ENCODE measurements at regions not wholly inside any gene's neighbourhood (a gene's known extent, or its start where the extent isn't known, plus 50 kb on each side); places are given as distances from the start of the nearest gene placed in this dataset.

DNA sequence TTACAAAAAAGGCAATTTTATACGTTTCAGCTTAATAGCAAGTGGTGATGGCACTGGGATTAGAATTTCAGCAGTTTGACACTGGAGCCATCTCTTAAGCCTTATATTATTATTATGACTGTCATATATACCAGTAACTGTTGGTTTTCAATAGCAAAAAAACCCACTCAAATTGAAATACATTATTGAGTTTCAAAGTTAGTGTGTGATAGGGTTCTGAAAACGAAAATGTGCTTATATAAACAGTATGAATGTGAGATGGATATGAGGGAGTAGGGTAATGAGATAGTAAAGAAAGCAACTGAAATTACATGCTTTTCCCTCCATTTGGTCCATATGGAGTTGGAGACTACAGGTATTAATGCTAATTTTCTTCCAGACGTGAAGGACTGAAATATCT lies 68.6 kb upstream of the ACTBL2 start:
- DNase-seq (ENCODE audit: low read depth in 2 of 3, low spot score in 2 of 3) = no peak

DNA sequence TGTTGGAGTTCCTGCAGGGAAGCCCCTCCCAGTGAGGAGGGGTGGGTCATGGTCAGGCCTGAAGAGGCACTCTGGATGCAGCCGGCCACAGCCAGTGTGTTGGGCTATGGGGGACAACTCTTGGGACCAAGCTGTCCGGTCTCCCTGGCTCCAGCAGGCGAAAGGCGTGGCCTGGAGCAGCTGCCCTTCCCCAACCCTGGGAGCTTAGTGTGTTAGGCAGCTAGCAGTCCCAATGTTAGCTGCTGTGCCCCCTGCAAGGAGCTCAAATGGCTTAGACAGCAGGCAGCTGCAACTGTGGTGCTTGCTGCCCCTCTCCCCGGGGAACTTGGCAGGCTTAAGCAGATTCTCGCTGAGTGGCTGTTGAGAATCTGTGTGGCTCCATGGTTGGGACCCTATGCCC lies 67.5 kb upstream of the ACTBL2 start:
- DNase-seq (ENCODE audit: low read depth in 2 of 3, low spot score in 2 of 3) = no peak

DNA sequence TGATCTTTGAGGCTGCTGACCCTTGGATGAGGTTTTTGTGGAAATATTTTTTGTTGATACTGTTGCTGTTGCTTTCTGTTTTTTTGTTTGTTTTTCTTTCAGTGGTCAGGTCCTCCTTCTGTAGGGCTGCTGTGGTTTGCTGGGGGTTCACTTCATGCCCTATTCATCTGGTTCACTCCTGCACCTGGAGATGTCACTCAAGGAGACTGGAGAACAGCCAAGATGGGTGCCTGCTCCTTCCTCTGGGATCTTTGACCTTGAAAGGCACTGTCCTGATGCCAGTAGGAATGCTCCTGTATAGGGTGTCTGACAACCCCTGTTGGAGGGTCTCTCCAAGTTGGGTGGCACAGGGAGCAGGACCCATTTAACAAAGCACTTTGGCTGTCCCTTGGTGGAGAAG lies 67.0 kb upstream of the ACTBL2 start:
- no peak for DNase-seq (ENCODE audit: low read depth in 2 of 3, low spot score in 2 of 3)

DNA sequence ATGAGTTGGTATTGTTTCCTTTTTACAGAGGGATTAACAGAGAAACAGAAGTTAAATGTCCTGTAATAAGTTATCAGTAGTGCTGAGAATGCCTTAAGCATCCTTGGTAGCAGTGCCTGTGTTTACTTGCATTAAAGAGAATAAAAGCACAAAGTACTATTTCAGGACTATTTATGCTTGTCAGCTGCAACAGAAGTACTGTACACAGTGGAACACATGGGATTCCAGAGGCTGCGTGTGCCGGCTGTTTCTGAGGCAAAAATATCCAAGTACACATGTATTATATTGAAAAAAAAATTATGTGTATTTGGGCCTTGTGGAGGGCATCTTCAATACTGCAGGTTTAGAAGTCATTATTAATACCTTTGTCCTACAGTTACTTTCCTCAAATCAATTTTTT lies 58.2 kb upstream of the ACTBL2 start:
- no peak for DNase-seq (ENCODE audit: low read depth in 2 of 3, low spot score in 2 of 3)

DNA sequence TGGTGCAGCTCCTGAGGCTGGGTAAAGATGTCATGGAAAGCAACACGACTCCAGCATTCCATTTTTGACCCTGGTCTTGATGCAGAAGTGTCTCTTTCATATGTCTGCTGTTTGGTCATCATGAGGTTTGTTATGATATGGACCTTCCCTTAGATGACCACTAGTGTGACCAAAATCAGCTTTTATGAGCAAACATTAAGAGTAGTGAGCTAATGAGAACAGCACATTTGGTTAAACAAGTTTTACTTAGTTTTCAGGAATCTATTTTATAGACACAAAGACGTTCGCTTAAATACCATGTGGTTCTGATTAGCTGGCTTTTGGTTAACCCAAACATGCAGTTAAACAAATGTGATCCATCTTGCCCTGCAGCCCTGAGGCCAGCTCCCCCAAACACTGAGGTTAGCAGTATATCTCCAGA lies 56.7 kb upstream of the ACTBL2 start:
- no peak for DNase-seq (ENCODE audit: low read depth in 2 of 3, low spot score in 2 of 3)

DNA sequence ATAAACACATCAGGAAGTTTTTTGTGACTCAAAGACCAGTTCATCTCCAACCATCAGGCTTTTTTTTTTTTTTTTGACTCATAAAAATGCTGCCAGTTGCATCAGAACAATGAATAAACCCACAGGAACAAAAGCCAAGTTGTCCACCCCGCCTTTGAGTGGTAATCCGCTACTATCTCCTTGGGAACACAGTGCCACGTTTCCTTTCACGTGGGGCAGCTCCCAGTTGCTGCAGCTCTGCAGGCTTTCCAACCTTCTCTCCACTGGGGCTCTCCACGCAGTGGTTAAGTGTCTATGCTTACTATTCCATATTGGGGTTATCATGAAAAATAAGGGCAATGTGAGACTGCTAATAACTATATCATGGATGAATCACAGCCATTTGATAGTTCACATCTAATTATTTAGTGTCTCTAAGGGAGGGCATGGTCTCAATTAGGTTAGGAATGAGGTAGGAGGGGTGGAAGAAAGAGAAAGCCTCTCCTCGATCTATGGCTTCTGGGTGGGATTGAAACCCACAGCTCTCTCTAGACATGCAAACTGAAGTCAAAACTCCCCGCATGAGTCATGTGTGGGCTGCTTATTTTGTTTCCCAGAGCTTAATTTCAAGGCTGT lies 55.8 kb upstream of the ACTBL2 start:
- DNase-seq (ENCODE audit: low read depth in 2 of 3, low spot score in 2 of 3) = no peak

DNA sequence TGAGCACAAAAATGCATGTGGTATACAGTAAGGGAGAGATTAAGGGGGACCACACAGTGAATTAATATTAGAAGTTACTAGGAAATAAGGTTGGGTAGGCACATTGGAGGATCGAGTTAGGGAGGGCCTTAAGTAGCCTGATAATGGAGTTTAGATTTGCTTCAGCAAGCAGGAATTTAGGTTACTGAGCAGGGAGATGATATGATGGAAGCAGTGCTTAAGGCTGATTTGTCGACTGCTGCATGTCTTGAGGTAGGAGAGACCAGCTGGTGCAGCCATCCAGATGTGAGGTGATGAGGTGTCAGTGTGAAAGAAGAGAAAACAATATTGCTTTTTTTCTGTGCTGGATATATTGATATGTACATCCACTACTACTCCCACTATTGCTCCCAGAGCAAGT lies 55.2 kb upstream of the ACTBL2 start:
- no peak for DNase-seq (ENCODE audit: low read depth in 2 of 3, low spot score in 2 of 3)

DNA sequence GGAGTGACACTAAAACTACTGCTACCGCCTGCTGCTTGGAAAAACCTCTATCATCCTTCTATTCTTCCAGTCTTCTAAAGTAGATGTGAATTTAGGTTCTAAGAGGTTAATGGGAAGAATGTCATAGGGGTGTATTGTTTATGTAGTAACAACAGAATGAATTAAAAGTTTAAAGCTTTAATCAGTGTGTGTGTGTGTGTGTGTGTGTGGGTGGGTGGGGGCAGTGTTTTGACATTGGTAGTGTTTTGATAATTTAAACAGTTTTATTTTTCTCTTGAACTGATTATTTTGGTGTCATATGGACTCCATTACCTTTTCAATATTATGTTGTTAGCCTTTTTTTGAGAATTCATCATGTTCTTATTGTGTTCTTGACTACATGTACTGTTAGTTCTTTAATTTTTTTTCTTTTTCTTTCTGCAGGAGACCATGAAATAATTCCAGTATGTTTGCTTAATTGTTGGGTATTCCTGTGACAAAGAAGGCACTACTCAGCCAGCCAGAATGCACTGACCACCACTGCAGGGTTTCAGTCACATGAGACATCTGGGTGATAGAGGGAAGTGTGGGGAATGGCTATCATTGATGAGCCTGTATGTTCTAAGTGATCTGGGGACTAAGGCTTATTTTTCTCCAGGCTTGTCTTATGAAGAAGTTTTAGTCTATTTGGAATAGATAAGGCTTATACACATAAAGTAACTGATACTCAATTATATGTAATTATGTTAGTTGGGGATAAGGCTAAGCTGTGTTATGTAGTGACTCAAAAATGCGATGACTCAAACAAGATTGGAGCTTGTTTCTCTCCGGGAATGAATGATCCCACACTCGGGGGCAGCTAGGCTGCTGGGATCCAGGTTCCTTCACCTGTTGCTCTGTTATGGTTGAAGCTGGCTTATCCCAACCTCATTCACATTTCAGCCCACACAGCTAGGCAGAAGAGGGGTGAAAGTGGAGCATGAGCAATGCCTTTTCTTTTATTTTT lies 50.2 kb upstream of the ACTBL2 start:
- DNase-seq (ENCODE audit: low read depth in 2 of 3, low spot score in 2 of 3) = no peak
